Glutamatergic neuron (in vitro differentiated cells): ENCODE measurements at regions not wholly inside any gene's neighbourhood (a gene's known extent, or its start where the extent isn't known, plus 50 kb on each side); places are given as distances from the start of the nearest gene placed in this dataset.

Experiments used
- DNase-seq: peaks from one replicate; pipeline ENCODE4 v3.0.0; 2022
- H3K27ac Mint-ChIP-seq: one replicate; pipeline ENCODE4 v1.8.0; 2020; ENCODE audit warnings: mild to moderate bottlenecking, mixed read lengths, inconsistent platforms; ENCODE audit not compliant: unreplicated experiment
- H3K27me3 Mint-ChIP-seq: one replicate; pipeline ENCODE4 v1.8.0; 2020; ENCODE audit warnings: mild to moderate bottlenecking, moderate library complexity, mixed read lengths, inconsistent platforms; ENCODE audit not compliant: unreplicated experiment
- H3K36me3 Mint-ChIP-seq: one replicate; pipeline ENCODE4 v1.8.0; 2020; ENCODE audit warnings: mild to moderate bottlenecking, mixed read lengths, inconsistent platforms; ENCODE audit not compliant: unreplicated experiment
- H3K4me1 Mint-ChIP-seq: one replicate; pipeline ENCODE4 v1.8.0; 2020; ENCODE audit warnings: mild to moderate bottlenecking, low read depth, mixed read lengths, inconsistent platforms; ENCODE audit not compliant: unreplicated experiment
- H3K4me3 Mint-ChIP-seq: one replicate; pipeline ENCODE4 v1.8.0; 2020; ENCODE audit warnings: mild to moderate bottlenecking, mixed read lengths, inconsistent platforms; ENCODE audit not compliant: unreplicated experiment
- H3K9me3 Mint-ChIP-seq: one replicate; pipeline ENCODE4 v1.8.0; 2020; ENCODE audit warnings: mild to moderate bottlenecking, moderate library complexity, mixed read lengths, inconsistent platforms; ENCODE audit not compliant: unreplicated experiment
- CTCF ChIP-seq: fragments of 200-600 bp; sonication (generic); IDR thresholded peaks from one replicate; pipeline ENCODE4 v1.5.0; 2021; ENCODE audit not compliant: partially characterized antibody, unreplicated experiment

- Mint-ChIP-seq H3K36me3 (no peaks in the 10 kb centered on the region), H3K27ac (peak overlapping the region; percentile 5), H3K4me1 (peaks cover 22% of the 10 kb centered on the region), H3K9me3 (no peaks in the 10 kb centered on the region), H3K4me3 (no peak overlapping the region), H3K27me3 (peaks cover 2% of the 10 kb centered on the region)
- no peak for DNase-seq
- TF ChIP-seq CTCF, result no peak
These were observed 59.6 kb upstream of the DHX15 start for GRCh38 chr4:24643774-24644520.

GRCh38 chr4:24644983-24645764, 60.8 kb upstream of the DHX15 start:
- no peak for TF ChIP-seq CTCF
- no peak for DNase-seq
- Mint-ChIP-seq H3K36me3 (no peaks in the 10 kb centered on the region), H3K4me1 (peaks cover 27% of the 10 kb centered on the region), H3K4me3 (peak overlapping the region; percentile 28), H3K27me3 (no peaks in the 10 kb centered on the region), H3K9me3 (no peaks in the 10 kb centered on the region), H3K27ac (peak overlapping the region; percentile 36)

GRCh38 chr4:24645765-24646550, 61.6 kb upstream of the DHX15 start:
- Mint-ChIP-seq H3K9me3 (no peaks in the 10 kb centered on the region), H3K4me1 (peaks cover 31% of the 10 kb centered on the region), H3K36me3 (no peaks in the 10 kb centered on the region), H3K4me3 (peak overlapping the region; percentile 28), H3K27ac (peak overlapping the region; percentile 36), H3K27me3 (no peaks in the 10 kb centered on the region)
- TF ChIP-seq CTCF, result no peak
- DNase-seq, result peak; percentile 40

GRCh38 chr4:24646798-24647460, 62.6 kb upstream of the DHX15 start:
- H3K4me1 Mint-ChIP-seq, result peaks cover 31% of the 10 kb centered on the region
- DNase-seq, result no peak
- no peaks in the 10 kb centered on the region for H3K27me3 Mint-ChIP-seq
- no peaks in the 10 kb centered on the region for H3K36me3 Mint-ChIP-seq
- H3K27ac Mint-ChIP-seq, result no peak overlapping the region
- no peaks in the 10 kb centered on the region for H3K9me3 Mint-ChIP-seq
- no peak overlapping the region for H3K4me3 Mint-ChIP-seq
- no peak for TF ChIP-seq CTCF
